Stimulated activated memory B cell treated with anti-CD40 and anti-IgM and Interleukin-4, amounts not matched to agents 10 μg/mL and 1 μg/mL and 100 μg/mL, for 72 hours (primary cell): ENCODE measurements at regions not wholly inside any gene's neighbourhood (a gene's known extent, or its start where the extent isn't known, plus 50 kb on each side); places are given as distances from the start of the nearest gene placed in this dataset.
A peak's percentile ranks its signal among the peaks of the same experiment; 100 is the strongest.

Experiments used
- ATAC-seq: fragments of 150-1000 bp; cut with Tn5 transposase; 2 replicates; pipeline ENCODE4 v1.10.0; 2021
- H3K27ac Mint-ChIP-seq: one replicate; pipeline ENCODE4 v1.8.0; 2022; ENCODE audit warnings: mild to moderate bottlenecking, mixed read lengths
- H3K27me3 Mint-ChIP-seq: one replicate; pipeline ENCODE4 v1.8.0; 2022; ENCODE audit warnings: mixed read lengths
- H3K36me3 Mint-ChIP-seq: one replicate; pipeline ENCODE4 v1.8.0; 2022; ENCODE audit warnings: mixed read lengths
- H3K4me1 Mint-ChIP-seq: one replicate; pipeline ENCODE4 v1.8.0; 2022; ENCODE audit warnings: mixed read lengths
- H3K4me3 Mint-ChIP-seq: one replicate; pipeline ENCODE4 v1.8.0; 2022; ENCODE audit warnings: mild to moderate bottlenecking, moderate library complexity, mixed read lengths
- H3K9me3 Mint-ChIP-seq: one replicate; pipeline ENCODE4 v1.8.0; 2022; ENCODE audit warnings: mixed read lengths

- H3K9me3 Mint-ChIP-seq, result no peaks in the 10 kb centered on the region
- no peaks in the 10 kb centered on the region for H3K36me3 Mint-ChIP-seq
- H3K27ac Mint-ChIP-seq, result no peak overlapping the region
- no peak for ATAC-seq
- H3K4me3 Mint-ChIP-seq, result no peak overlapping the region
- H3K4me1 Mint-ChIP-seq, result no peaks in the 10 kb centered on the region
- H3K27me3 Mint-ChIP-seq, result peaks cover 10% of the 10 kb centered on the region
These were observed 77.1 kb upstream of the SELENOP start for GRCh38 chr5:42888771-42889170.

- H3K9me3 Mint-ChIP-seq, result no peaks in the 10 kb centered on the region
- no peak overlapping the region for H3K27ac Mint-ChIP-seq
- H3K4me1 Mint-ChIP-seq, result no peaks in the 10 kb centered on the region
- no peaks in the 10 kb centered on the region for H3K36me3 Mint-ChIP-seq
- no peak for ATAC-seq
- no peak overlapping the region for H3K4me3 Mint-ChIP-seq
- peaks cover 10% of the 10 kb centered on the region for H3K27me3 Mint-ChIP-seq
These were observed 75.9 kb upstream of the SELENOP start for GRCh38 chr5:42887575-42887974.

DNA sequence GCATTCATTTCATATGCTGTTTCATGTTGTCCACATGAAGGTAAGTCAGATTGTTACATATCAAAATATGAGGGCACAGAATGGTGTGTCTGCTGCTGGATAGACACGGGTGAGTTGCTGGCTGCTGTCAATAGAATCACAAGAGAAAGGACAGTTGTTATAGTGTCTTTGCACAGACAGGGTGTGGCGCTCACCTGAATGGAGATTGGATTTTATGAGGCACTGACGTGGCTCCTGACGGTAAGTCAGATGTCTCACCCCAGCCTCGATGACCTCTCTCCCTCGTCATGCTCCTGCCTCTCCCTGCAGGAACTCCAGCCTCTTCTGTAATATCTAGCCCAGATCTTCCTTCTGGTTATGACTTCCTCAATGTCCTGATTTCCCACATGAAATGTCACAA lies 75.4 kb upstream of the SELENOP start:
- no peak for ATAC-seq
- H3K27me3 Mint-ChIP-seq, result peaks cover 10% of the 10 kb centered on the region
- H3K36me3 Mint-ChIP-seq, result no peaks in the 10 kb centered on the region
- no peaks in the 10 kb centered on the region for H3K9me3 Mint-ChIP-seq
- no peak overlapping the region for H3K4me3 Mint-ChIP-seq
- H3K27ac Mint-ChIP-seq, result no peak overlapping the region
- H3K4me1 Mint-ChIP-seq, result no peaks in the 10 kb centered on the region

- no peak overlapping the region for H3K27ac Mint-ChIP-seq
- H3K9me3 Mint-ChIP-seq, result no peaks in the 10 kb centered on the region
These were observed 74.9 kb upstream of the SELENOP start for GRCh38 chr5:42886635-42887034.

GRCh38 chr5:42884326-42884725 lies 72.6 kb upstream of the SELENOP start:
- Mint-ChIP-seq H3K27me3 (peaks cover 10% of the 10 kb centered on the region), H3K4me3 (no peak overlapping the region), H3K36me3 (no peaks in the 10 kb centered on the region), H3K9me3 (no peaks in the 10 kb centered on the region), H3K27ac (no peak overlapping the region), H3K4me1 (no peaks in the 10 kb centered on the region)
- ATAC-seq, result no peak

More at GRCh38 chr5:42886635-42887034, 74.9 kb upstream of the SELENOP start:
- Mint-ChIP-seq H3K4me3 (no peak overlapping the region), H3K36me3 (no peaks in the 10 kb centered on the region), H3K4me1 (no peaks in the 10 kb centered on the region), H3K27me3 (peaks cover 10% of the 10 kb centered on the region)
- no peak for ATAC-seq

DNA sequence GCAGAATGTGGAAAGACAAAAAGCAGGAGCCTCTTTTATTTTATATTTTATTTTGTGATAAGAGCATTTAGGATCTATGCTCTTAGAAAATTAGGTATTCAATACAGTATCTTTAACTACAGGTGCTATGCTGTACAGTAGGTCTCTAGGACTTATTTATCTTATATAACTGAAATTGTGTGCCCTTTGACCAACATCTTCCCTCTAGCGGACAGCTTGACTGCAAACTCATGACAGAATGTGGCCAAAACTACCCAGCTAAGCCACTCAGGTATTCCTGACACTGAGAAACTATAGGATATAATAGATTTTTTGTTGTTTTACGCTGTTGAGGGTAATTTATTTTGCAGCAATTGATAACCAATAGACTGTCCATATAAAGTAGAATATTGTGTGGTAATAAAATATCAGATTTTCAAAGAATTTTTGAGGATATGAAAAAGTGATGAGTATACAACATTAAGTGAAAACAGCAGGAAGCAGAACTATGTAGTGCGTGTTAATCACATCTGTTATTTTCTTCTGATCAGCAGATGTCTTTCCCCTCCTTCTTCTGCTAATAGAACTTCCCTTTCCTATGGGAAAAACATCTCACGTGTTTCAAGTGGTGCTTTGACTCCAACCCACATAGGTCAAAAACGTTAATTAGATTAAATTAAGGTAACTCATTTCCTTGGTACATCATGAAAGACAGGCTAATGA lies 69.9 kb upstream of the SELENOP start:
- Mint-ChIP-seq H3K27me3 (no peaks in the 10 kb centered on the region), H3K9me3 (no peaks in the 10 kb centered on the region), H3K4me3 (no peak overlapping the region), H3K27ac (no peak overlapping the region), H3K36me3 (no peaks in the 10 kb centered on the region), H3K4me1 (no peaks in the 10 kb centered on the region)
- no peak for ATAC-seq

DNA sequence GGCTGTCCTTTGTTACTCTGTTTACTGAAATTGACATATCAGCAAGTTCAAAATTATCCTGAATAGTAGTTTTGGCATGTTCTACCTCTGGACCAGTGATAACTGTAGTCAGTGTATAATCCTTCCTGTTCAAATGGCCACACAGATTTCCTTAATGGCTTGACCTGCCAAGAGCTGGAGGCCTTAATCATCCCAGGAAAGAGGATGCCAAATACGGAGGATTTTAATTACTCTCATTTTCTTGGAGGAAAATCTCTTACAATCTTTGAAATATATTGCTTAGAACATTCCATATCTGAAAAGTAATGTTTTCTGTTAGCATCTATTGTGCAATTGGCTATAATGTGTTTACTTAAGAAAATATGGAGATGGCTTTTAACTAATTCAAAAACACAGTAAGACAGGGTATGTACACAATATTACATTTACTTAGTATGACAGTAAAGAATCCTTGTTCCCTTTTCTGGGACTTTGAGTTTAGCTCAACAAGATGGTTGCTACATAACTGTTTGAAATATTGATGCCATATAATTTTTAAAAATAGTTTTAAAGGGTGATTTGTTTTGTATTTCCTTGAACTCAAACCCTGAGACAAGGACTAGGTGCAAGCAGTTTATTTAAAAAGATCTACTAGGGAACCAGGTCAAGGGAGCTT lies 68.9 kb upstream of the SELENOP start:
- no peaks in the 10 kb centered on the region for H3K27me3 Mint-ChIP-seq
- no peak overlapping the region for H3K4me3 Mint-ChIP-seq
- H3K27ac Mint-ChIP-seq, result no peak overlapping the region
- H3K9me3 Mint-ChIP-seq, result no peaks in the 10 kb centered on the region
- no peak for ATAC-seq
- H3K36me3 Mint-ChIP-seq, result no peaks in the 10 kb centered on the region
- no peaks in the 10 kb centered on the region for H3K4me1 Mint-ChIP-seq

DNA sequence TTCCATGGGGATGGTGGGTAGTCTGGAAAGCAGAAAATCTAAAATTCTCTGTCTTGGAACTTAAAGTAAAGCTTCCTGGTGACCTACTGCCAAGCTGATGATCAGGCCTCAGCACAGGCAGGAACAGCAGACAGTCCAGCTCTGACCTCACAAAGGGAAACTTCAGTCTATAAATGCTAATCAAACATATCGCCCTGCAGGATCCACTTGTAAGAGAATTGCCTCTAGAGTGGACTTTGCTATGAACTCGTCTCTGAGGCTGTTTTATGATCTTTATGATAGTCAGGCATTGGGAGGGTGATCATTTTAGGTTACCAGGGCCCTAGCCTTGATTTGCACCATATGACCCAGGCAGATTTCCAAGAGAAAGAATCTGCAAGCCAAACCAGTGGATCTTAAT lies 67.6 kb upstream of the SELENOP start:
- H3K36me3 Mint-ChIP-seq, result no peaks in the 10 kb centered on the region

DNA sequence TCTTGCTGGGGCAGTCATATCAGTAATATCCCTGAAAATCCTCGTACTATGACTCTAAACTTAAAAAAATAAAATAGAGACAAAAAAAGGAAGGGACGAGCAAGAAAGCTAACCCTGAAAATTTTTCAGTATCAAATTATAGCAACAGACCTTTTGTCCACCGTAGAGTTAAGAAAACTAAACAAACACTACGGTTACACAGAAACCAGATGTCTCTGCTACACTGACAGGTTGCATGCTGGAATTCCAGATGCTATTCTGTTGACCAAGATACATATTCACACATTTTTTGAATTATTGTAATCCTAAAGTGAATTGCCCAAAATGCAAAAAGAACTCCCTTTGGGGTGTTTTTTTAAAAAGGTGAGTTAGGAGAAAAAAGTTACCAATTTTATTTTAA lies 66.9 kb upstream of the SELENOP start:
- no peak overlapping the region for H3K4me3 Mint-ChIP-seq
- H3K36me3 Mint-ChIP-seq, result no peaks in the 10 kb centered on the region
- H3K27me3 Mint-ChIP-seq, result peaks cover 7% of the 10 kb centered on the region
- H3K4me1 Mint-ChIP-seq, result no peaks in the 10 kb centered on the region
- H3K27ac Mint-ChIP-seq, result no peak overlapping the region
- ATAC-seq, result no peak
- H3K9me3 Mint-ChIP-seq, result peaks cover 3% of the 10 kb centered on the region

More for the DNA sequence above, 67.6 kb upstream of the SELENOP start:
- H3K4me1 Mint-ChIP-seq, result no peaks in the 10 kb centered on the region
- H3K27me3 Mint-ChIP-seq, result no peaks in the 10 kb centered on the region
- no peak overlapping the region for H3K4me3 Mint-ChIP-seq
- no peaks in the 10 kb centered on the region for H3K9me3 Mint-ChIP-seq
- ATAC-seq, result peak; percentile 29
- no peak overlapping the region for H3K27ac Mint-ChIP-seq

GRCh38 chr5:42878041-42878440 lies 66.3 kb upstream of the SELENOP start:
- no peaks in the 10 kb centered on the region for H3K36me3 Mint-ChIP-seq
- no peaks in the 10 kb centered on the region for H3K4me1 Mint-ChIP-seq
- H3K9me3 Mint-ChIP-seq, result peaks cover 3% of the 10 kb centered on the region
- H3K27ac Mint-ChIP-seq, result no peak overlapping the region
- ATAC-seq, result no peak
- no peak overlapping the region for H3K4me3 Mint-ChIP-seq
- H3K27me3 Mint-ChIP-seq, result peaks cover 12% of the 10 kb centered on the region

DNA sequence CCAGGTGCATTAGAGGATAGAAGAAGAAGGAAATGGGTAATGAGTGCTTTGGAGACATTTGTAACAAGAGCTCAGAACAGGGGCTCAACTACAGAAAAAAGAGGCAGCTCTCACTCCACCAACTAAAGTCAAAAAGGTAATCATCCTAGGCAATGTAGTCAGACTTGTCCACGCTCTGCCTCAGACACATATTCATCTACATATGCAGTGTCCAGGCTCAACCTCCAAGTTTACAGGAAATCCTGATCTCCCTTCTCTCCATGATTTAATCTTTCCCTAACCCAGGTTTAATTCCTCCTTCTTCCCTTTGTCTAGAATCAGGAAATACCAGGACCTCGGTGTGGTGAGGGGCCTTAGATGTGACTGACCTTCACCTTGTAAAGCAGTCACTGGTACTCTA lies 65.7 kb upstream of the SELENOP start:
- Mint-ChIP-seq H3K27ac (no peak overlapping the region), H3K4me3 (no peak overlapping the region), H3K36me3 (no peaks in the 10 kb centered on the region), H3K27me3 (peaks cover 16% of the 10 kb centered on the region), H3K4me1 (no peaks in the 10 kb centered on the region), H3K9me3 (peaks cover 3% of the 10 kb centered on the region)
- ATAC-seq, result no peak

GRCh38 chr5:42876375-42876844 lies 64.7 kb upstream of the SELENOP start:
- Mint-ChIP-seq H3K4me3 (no peak overlapping the region), H3K36me3 (no peaks in the 10 kb centered on the region), H3K27me3 (peaks cover 26% of the 10 kb centered on the region), H3K4me1 (no peaks in the 10 kb centered on the region), H3K9me3 (peaks cover 3% of the 10 kb centered on the region), H3K27ac (no peak overlapping the region)
- ATAC-seq, result no peak

GRCh38 chr5:42875785-42876374 lies 64.2 kb upstream of the SELENOP start:
- Mint-ChIP-seq H3K4me1 (no peaks in the 10 kb centered on the region), H3K9me3 (peaks cover 3% of the 10 kb centered on the region), H3K4me3 (no peak overlapping the region), H3K27me3 (peaks cover 30% of the 10 kb centered on the region), H3K36me3 (no peaks in the 10 kb centered on the region), H3K27ac (no peak overlapping the region)
- no peak for ATAC-seq

- no peaks in the 10 kb centered on the region for H3K4me1 Mint-ChIP-seq
- no peak for ATAC-seq
- H3K36me3 Mint-ChIP-seq, result no peaks in the 10 kb centered on the region
- H3K27ac Mint-ChIP-seq, result no peak overlapping the region
- H3K4me3 Mint-ChIP-seq, result no peak overlapping the region
- peaks cover 3% of the 10 kb centered on the region for H3K9me3 Mint-ChIP-seq
- peaks cover 37% of the 10 kb centered on the region for H3K27me3 Mint-ChIP-seq
These were observed 63.5 kb upstream of the SELENOP start for GRCh38 chr5:42875211-42875610.

GRCh38 chr5:42874621-42875198 lies 63.0 kb upstream of the SELENOP start:
- no peak for ATAC-seq
- Mint-ChIP-seq H3K27ac (no peak overlapping the region), H3K4me1 (no peaks in the 10 kb centered on the region), H3K27me3 (peaks cover 42% of the 10 kb centered on the region), H3K4me3 (no peak overlapping the region), H3K36me3 (no peaks in the 10 kb centered on the region), H3K9me3 (peaks cover 5% of the 10 kb centered on the region)
